NCI-H748 (cell line): ENCODE measurements at regions not wholly inside any gene's neighbourhood (a gene's known extent, or its start where the extent isn't known, plus 50 kb on each side); places are given as distances from the start of the nearest gene placed in this dataset.

Experiments
- DNase-seq: peaks from one replicate; lab custom pipeline; 2025; ENCODE audit not compliant: unreplicated experiment; lab: John Stamatoyannopoulos, UW

- no peak for DNase-seq
These were observed 490.4 kb upstream of the SEMA3A start for GRCh38 chr7:84684836-84685480.

GRCh38 chr7:84682543-84682942, 488.0 kb upstream of the SEMA3A start:
- DNase-seq: no peak

- DNase-seq: no peak
These were observed 484.3 kb upstream of the SEMA3A start for GRCh38 chr7:84678841-84679240.

- no peak for DNase-seq
These were observed 482.6 kb upstream of the SEMA3A start for GRCh38 chr7:84677117-84677732.

- DNase-seq: peak; percentile 66
These were observed 481.0 kb upstream of the SEMA3A start for GRCh38 chr7:84675633-84676034.

- peak; percentile 67 for DNase-seq
These were observed 479.8 kb upstream of the SEMA3A start for GRCh38 chr7:84674236-84674913.

- no peak for DNase-seq
These were observed 474.7 kb upstream of the SEMA3A start for GRCh38 chr7:84669177-84669732.

- DNase-seq: no peak
These were observed 473.5 kb upstream of the SEMA3A start for GRCh38 chr7:84668116-84668515.

GRCh38 chr7:84666651-84667050, 472.1 kb upstream of the SEMA3A start:
- DNase-seq: no peak

- DNase-seq: no peak
These were observed 470.8 kb upstream of the SEMA3A start for GRCh38 chr7:84665339-84665738.

GRCh38 chr7:84664626-84665025, 470.0 kb upstream of the SEMA3A start:
- DNase-seq: no peak

GRCh38 chr7:84663224-84663623, 468.6 kb upstream of the SEMA3A start:
- DNase-seq: no peak

GRCh38 chr7:84658286-84658685, 463.7 kb upstream of the SEMA3A start:
- no peak for DNase-seq

GRCh38 chr7:84654273-84654672, 459.7 kb upstream of the SEMA3A start:
- no peak for DNase-seq

- DNase-seq: no peak
These were observed 457.3 kb upstream of the SEMA3A start for GRCh38 chr7:84651876-84652275.

GRCh38 chr7:84647797-84648757, 453.5 kb upstream of the SEMA3A start:
- no peak for DNase-seq

GRCh38 chr7:84642611-84643010, 448.0 kb upstream of the SEMA3A start:
- DNase-seq: no peak

GRCh38 chr7:84640637-84641036, 446.0 kb upstream of the SEMA3A start:
- DNase-seq: no peak

- no peak for DNase-seq
These were observed 443.7 kb upstream of the SEMA3A start for GRCh38 chr7:84638339-84638697.

GRCh38 chr7:84637568-84638338, 443.2 kb upstream of the SEMA3A start:
- DNase-seq: no peak
